ENCODE measurements at regions not wholly inside any gene's neighbourhood (a gene's known extent, or its start where the extent isn't known, plus 50 kb on each side); places are given as distances from the start of the nearest gene placed in this dataset.
"Not testable (repeated sequence)": the region's sequence is repeated elsewhere in the genome, so short reads cannot be mapped to it uniquely, and the experiment has no call there.

DNA sequence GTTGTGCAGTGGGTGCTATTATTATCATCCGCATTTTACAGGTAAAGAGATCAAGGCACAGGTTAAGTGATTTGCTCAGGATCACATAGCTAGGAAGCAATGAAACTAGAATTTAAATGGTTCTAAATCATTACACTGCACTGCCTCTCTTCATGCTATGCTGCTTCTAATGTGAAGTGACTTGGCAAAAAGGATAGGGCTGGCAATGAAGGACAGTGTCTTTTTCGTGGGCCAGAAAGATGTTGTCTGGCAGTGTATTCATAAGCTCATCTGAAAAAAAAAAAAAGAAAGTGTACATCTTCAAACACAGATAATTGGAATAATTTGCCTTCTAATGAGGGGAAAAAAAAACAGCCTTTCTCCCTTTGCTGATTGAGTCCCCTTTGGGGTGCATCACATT lies 132.2 kb upstream of the FUNDC1 start:
- ATAC-seq: no peak

DNA sequence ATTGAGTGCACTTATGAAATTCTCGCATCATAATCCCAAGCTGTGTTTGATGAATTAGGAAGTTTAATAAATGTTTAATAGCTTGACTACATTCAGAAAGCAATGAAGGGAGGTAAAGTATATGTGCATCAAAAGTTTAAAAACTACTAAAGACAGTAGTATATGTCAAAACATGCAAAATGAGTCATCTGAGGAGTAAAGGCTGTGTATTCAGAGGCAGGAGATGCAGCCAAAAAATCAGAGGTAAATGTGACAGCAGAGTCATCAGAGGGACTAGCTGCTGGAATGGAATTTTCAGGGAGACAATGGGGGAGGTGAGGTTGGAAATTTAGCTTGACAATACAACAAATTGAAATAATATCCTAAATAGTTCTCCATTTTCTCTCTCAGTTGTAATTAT lies 127.0 kb upstream of the FUNDC1 start:
- peak; percentile 49 for ATAC-seq

DNA sequence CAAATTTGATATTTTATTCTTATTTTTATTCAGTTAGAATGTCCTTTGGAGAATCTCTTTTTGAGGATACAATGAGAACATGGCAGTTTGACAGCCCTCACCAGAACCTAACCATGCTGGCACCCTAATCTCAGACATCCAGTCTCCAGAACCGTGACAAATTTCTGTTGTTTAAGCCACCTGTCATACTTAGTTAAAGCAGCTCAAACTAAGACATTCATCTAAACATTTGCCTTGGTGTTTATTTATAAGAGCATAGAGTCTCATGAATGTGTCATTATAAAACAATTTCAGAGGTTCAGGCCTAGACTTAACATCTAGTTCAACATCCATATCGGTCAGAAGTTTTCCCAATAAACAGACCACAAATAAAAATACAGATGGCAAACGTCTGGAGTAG lies 125.1 kb upstream of the FUNDC1 start:
- ATAC-seq: no peak

DNA sequence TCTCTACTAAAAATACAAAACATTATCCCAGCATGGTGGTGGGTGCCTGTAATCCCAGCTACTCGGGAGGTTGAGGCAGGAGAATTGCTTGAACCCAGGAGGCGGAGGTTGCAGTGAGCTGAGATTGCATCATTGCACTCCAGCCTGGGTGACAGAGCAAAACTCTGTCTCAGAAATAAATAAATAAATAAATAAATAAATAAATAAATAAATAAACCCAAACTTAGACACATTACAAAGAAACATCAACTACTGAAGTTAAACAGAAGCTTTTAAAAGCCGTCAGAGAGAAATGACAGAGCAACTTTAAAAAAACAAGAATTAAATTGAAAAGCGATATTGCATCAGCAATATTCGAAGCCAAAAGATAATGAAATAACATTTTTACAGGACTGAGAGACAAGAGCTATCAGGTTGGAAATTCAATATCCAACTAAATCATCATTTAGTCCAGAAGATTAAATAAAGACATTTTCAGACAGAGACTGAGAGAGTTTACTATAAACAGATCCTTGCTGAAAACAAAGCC lies 115.1 kb upstream of the FUNDC1 start:
- not testable (repeated sequence) for ATAC-seq

DNA sequence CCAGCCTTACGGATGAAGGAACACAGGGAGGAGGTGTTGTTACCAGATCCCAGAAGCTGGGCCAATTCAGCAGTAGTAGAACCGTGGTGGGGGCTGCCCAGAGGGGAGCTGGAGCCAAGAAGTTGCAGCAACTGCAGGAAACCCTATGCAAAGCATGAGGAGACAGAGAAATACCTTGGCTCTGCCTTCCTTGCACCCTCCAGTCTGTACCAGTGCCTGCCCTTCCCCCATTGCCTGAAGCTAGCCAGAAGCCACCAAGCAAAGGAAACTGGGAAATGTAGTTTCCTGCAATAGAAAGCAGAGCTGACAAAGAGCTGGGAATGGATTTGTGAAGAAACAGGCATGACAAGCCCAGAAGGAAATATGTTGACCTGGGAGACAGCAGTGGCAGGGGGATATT lies 108.7 kb upstream of the FUNDC1 start:
- ATAC-seq: no peak

DNA sequence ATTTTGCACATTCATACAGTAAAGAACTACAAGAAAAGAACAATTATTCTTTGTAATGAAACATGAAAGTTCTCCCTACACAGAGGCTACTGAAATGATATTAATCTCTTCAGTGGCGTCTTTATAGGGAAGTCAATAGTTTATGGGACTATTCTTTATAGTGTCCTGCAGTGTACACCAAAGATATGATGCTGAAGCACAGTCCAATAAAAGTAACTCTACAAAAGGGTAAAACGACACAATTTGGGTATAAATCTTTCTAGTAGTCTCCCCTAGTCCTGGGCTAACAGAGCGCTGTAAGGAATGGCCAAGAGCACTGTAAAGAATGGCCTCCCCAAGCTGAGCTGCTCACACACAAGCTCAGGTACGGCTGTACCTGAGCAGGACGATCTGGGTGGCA lies 101.1 kb upstream of the FUNDC1 start:
- no peak for ATAC-seq

DNA sequence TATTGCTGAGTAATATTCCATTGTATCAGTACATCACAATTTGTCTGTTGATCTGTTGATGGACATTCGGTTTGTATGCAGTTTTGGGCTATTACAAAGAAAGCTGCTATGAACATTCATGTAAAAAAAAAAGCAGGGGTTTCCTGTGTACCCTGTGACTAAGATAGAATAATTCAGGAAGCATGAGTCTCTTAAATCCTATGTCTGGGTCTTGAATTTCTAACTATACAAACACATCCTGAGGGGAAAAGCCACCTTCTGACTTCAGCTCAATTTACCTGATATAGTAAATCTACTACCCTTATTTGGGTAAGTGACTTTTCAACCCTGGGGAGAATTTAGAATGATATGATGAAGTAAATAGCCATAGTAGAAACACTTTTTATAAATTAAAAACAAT lies 94.6 kb upstream of the FUNDC1 start:
- ATAC-seq: no peak

DNA sequence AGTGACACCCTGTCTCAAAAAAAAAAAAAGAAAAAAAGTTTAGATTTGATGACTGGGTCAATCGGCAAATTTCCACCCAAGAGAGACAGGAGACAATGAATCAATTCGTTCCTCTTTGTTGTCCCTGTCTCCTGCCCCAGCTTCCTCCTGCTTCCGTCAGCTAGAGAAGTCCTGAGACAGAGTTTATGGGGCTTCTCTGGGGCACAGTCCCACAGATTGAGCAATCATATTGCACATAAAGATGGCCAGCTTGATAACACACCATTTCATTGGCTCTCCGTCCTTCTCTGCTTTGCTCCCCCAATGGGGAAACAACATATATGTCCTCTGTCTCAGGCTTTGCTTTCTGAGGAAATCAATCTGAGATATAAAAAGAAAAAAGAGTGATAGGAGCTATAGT lies 78.4 kb upstream of the FUNDC1 start:
- no peak for ATAC-seq

DNA sequence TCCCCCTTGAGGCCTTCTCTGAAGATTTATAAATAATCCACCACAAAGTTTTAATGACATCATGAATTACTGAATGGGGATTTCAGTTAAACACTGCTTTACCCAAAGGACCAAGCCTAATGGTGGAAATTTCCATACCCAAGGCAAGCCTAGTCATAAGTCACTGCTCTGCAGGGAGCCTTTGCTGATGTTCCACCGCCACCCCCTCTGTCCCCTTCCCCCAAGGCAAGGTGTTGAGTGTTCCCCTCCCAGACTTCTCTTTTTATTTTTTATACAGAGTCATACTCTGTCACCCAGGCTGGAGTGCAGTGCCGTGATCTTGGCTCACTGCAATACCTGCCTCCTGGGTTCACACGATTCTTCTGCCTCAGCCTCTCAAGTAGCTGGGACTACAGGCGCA lies 76.4 kb upstream of the FUNDC1 start:
- no peak for ATAC-seq

DNA sequence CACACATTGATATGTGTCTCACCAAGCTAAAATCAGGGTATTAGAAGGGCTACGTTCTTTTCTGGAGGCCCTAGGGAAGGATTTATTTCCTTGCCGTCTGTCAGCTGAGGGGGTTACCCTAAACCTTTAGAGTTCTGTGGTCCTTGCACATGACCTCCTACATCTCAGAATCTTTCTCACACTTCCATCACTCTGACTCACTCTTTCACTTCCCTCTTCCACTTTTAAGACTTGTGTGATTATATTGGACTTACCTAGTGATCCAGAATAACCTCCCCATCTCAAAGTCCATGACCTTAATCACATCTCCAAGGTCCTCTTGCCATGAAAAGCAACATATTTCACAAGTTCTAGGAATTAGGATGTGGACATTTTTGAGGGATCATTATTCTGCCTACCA lies 53.6 kb upstream of the FUNDC1 start:
- ATAC-seq: no peak

All from esophagus mucosa (tissue), 1 donor.